Testis (tissue), 2 donors: ENCODE measurements at regions not wholly inside any gene's neighbourhood (a gene's known extent, or its start where the extent isn't known, plus 50 kb on each side); places are given as distances from the start of the nearest gene placed in this dataset.

ENCODE experiments used
- POLR2A ChIP-seq: fragments of 450-650 bp; IDR thresholded peaks from one replicate; pipeline ENCODE4 v1.6.1; 2017; ENCODE audit warnings: antibody characterized with exemption, mild to moderate bottlenecking, moderate library complexity
- TF ChIP-seq, protein P1 (sequence below), 3 experiments: fragments of 450-650 bp in 2 of 3; fragments of 200-600 bp in 1 of 3; sonication (generic) in 1 of 3; IDR thresholded peaks; one replicate each; pipeline ENCODE4 v1.5.1; 2016 to 2019; ENCODE audit warnings: antibody characterized with exemption in 3 of 3, mild to moderate bottlenecking in 2 of 3, moderate library complexity in 1 of 3

DNA sequence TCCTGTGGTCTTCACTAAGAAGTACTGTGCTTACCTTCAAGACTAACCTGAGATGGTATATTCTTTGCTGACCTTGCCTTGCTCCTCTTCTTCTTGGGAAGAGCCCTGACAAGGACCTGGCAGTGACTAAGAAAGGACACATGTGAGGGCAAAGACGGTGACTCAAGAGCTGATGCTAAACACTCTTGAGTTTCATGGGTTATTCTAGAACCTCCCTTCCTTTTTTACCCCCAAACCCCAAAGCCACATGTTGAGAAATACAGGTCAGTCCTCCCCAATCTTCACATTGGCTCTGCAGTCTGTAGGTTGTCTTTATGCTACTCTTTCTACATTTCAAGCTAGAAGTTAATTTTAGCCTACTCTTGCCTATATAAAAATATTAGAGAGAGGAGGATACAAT lies 200.6 kb downstream of the SEMA6D start:
- no peak for TF ChIP-seq POLR2A
- TF ChIP-seq, protein P1, sequence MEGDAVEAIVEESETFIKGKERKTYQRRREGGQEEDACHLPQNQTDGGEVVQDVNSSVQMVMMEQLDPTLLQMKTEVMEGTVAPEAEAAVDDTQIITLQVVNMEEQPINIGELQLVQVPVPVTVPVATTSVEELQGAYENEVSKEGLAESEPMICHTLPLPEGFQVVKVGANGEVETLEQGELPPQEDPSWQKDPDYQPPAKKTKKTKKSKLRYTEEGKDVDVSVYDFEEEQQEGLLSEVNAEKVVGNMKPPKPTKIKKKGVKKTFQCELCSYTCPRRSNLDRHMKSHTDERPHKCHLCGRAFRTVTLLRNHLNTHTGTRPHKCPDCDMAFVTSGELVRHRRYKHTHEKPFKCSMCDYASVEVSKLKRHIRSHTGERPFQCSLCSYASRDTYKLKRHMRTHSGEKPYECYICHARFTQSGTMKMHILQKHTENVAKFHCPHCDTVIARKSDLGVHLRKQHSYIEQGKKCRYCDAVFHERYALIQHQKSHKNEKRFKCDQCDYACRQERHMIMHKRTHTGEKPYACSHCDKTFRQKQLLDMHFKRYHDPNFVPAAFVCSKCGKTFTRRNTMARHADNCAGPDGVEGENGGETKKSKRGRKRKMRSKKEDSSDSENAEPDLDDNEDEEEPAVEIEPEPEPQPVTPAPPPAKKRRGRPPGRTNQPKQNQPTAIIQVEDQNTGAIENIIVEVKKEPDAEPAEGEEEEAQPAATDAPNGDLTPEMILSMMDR (IDR thresholded peaks at IDR 0.05): no peak
